GM21526 (cell line): ENCODE measurements at regions not wholly inside any gene's neighbourhood (a gene's known extent, or its start where the extent isn't known, plus 50 kb on each side); places are given as distances from the start of the nearest gene placed in this dataset.

Experiments
- ATAC-seq: cut with Tn5 transposase; IDR thresholded peaks from one replicate; pipeline ENCODE4 v1.9.1; 2021; ENCODE audit warnings: moderate library complexity; ENCODE audit not compliant: unreplicated experiment, low FRiP score

- no peak for ATAC-seq
Observed at GRCh38 chr7:11895337-11895736, 63.3 kb upstream of the THSD7A start.

- ATAC-seq: no peak
Observed at GRCh38 chr7:11896663-11897062, 64.7 kb upstream of the THSD7A start.

- ATAC-seq: no peak
Observed at GRCh38 chr7:11899247-11899646, 67.2 kb upstream of the THSD7A start.

GRCh38 chr7:11910253-11910652 lies 78.3 kb upstream of the THSD7A start:
- ATAC-seq: no peak

- no peak for ATAC-seq
Observed at GRCh38 chr7:11911900-11912299, 79.9 kb upstream of the THSD7A start.

- ATAC-seq: no peak
Observed at GRCh38 chr7:11914645-11915044, 82.6 kb upstream of the THSD7A start.

- ATAC-seq: no peak
Observed at GRCh38 chr7:11923376-11923930, 91.5 kb upstream of the THSD7A start.

- no peak for ATAC-seq
Observed at GRCh38 chr7:11931307-11931706, 99.3 kb upstream of the THSD7A start.

- ATAC-seq: no peak
Observed at GRCh38 chr7:11934796-11935195, 102.8 kb upstream of the THSD7A start.

- no peak for ATAC-seq
Observed at GRCh38 chr7:11935905-11936304, 103.9 kb upstream of the THSD7A start.

GRCh38 chr7:11946794-11947193 lies 114.8 kb upstream of the THSD7A start:
- ATAC-seq: no peak

- ATAC-seq: no peak
Observed at GRCh38 chr7:11950281-11950680, 118.3 kb upstream of the THSD7A start.

GRCh38 chr7:11950942-11951341 lies 118.9 kb upstream of the THSD7A start:
- no peak for ATAC-seq

GRCh38 chr7:11951909-11952308 lies 119.9 kb upstream of the THSD7A start:
- ATAC-seq: no peak

- ATAC-seq: no peak
Observed at GRCh38 chr7:11952972-11953371, 121.0 kb upstream of the THSD7A start.

GRCh38 chr7:11956991-11957390 lies 125.0 kb upstream of the THSD7A start:
- no peak for ATAC-seq

GRCh38 chr7:11957956-11958355 lies 126.0 kb upstream of the THSD7A start:
- ATAC-seq: no peak

GRCh38 chr7:11959121-11959520 lies 127.1 kb upstream of the THSD7A start:
- no peak for ATAC-seq

GRCh38 chr7:11960621-11961020 lies 128.6 kb upstream of the THSD7A start:
- ATAC-seq: no peak

- ATAC-seq: no peak
Observed at GRCh38 chr7:11969643-11970042, 137.6 kb upstream of the THSD7A start.

GRCh38 chr7:11970132-11970531 lies 138.1 kb upstream of the THSD7A start:
- no peak for ATAC-seq

GRCh38 chr7:11985376-11985775 lies 153.4 kb upstream of the THSD7A start:
- no peak for ATAC-seq

- no peak for ATAC-seq
Observed at GRCh38 chr7:11985971-11986370, 154.0 kb upstream of the THSD7A start.
